Endothelial cell of umbilical vein (primary cell): ENCODE measurements at regions not wholly inside any gene's neighbourhood (a gene's known extent, or its start where the extent isn't known, plus 50 kb on each side); places are given as distances from the start of the nearest gene placed in this dataset.

Source experiments
- BruUV-seq: library from RNA; stranded (reverse); fragments of 400-500 nt; replicated peaks from 2 replicates; lab custom pipeline; 2021; lab: Mats Ljungman, UMichigan
- CTCF ChIA-PET: fragments of 300-600, 350-600 bp; sonication (Branson Sonifier 250); formaldehyde crosslinking; loops from one replicate; lab custom pipeline; 2021; ENCODE audit warnings: antibody characterized with exemption, inconsistent platforms; lab: Charles Lee
- POLR2A ChIA-PET: fragments of 300-600, 350-600 bp; sonication (Branson Sonifier 250); formaldehyde crosslinking; loops from one replicate; lab custom pipeline; 2021; ENCODE audit warnings: antibody characterized with exemption, inconsistent platforms; lab: Charles Lee
- DNase-seq: peaks from one replicate; pipeline ENCODE4 v3.0.0-alpha.2; 2011; ENCODE audit warnings: low read depth, low spot score
- FAIRE-seq: peaks from 2 replicates; lab custom pipeline; 2011; peaks lifted over from hg19 to GRCh38; lab: Jason Lieb, UNC
- H2AFZ ChIP-seq: 2 replicates; pipeline ENCODE4 v1.6.0; 2012; ENCODE audit warnings: low read depth, low read length, control low read depth, inconsistent platforms
- H3K27ac ChIP-seq: 2 replicates; pipeline ENCODE4 v1.5.1; 2011; ENCODE audit warnings: low read depth, mild to moderate bottlenecking, control low read depth, low read length, moderate library complexity; ENCODE audit not compliant: insufficient read depth
- H3K27me3 ChIP-seq, 2 experiments: 2 replicates each; pipeline versions ENCODE4 v1.6.0 to v1.6.1; 2011; ENCODE audit warnings: low read length in 2 of 2, mixed read lengths in 1 of 2; ENCODE audit not compliant: control insufficient read depth in 2 of 2, insufficient read depth in 2 of 2
- H3K36me3 ChIP-seq, 2 experiments: 2 replicates in 1 of 2; 3 replicates in 1 of 2; pipeline ENCODE4 v1.5.1; 2011; ENCODE audit warnings: low read length in 2 of 2, mild to moderate bottlenecking in 1 of 2, moderate library complexity in 1 of 2; ENCODE audit not compliant: control insufficient read depth in 2 of 2, insufficient read depth in 2 of 2; ENCODE audit errors: extremely low read depth in 1 of 2
- H3K4me1 ChIP-seq: 3 replicates; pipeline ENCODE4 v1.5.1; 2011; ENCODE audit warnings: mild to moderate bottlenecking, low read length; ENCODE audit not compliant: control insufficient read depth, insufficient read depth; ENCODE audit errors: extremely low read depth
- H3K4me2 ChIP-seq: 2 replicates; pipeline ENCODE4 v1.6.1; 2011; ENCODE audit warnings: low read length, control low read depth, mixed read lengths; ENCODE audit not compliant: insufficient read depth
- H3K4me3 ChIP-seq, 3 experiments: fragments of 200-600 bp in 1 of 3; sonication (generic), shearing (Covaris generic) in 1 of 3; replicated peaks in 1 of 3; 2 replicates each; pipeline ENCODE4 v1.5.1; 2011 to 2016; ENCODE audit warnings: control low read depth in 3 of 3, low read length in 3 of 3, mild to moderate bottlenecking in 2 of 3, inconsistent platforms in 1 of 3, low read depth in 1 of 3, moderate library complexity in 1 of 3; ENCODE audit not compliant: insufficient read depth in 1 of 3
- H3K79me2 ChIP-seq: 2 replicates; pipeline ENCODE4 v1.6.0; 2012; ENCODE audit warnings: low read length, inconsistent platforms; ENCODE audit not compliant: control insufficient read depth, insufficient read depth
- H3K9ac ChIP-seq: replicated peaks from 2 replicates; pipeline ENCODE3; 2011; ENCODE audit warnings: low read length, control low read depth; ENCODE audit not compliant: insufficient read depth; ENCODE audit errors: extremely low read depth
- H3K9me1 ChIP-seq: replicated peaks from 3 replicates; pipeline ENCODE4 v1.6.0; 2011; ENCODE audit warnings: mild to moderate bottlenecking, low read length; ENCODE audit not compliant: control insufficient read depth, insufficient read depth; ENCODE audit errors: extremely low read depth
- H3K9me3 ChIP-seq: replicated peaks from 2 replicates; pipeline ENCODE4 v1.5.1; 2012; ENCODE audit warnings: low read length, inconsistent platforms; ENCODE audit not compliant: control insufficient read depth, insufficient read depth
- H4K20me1 ChIP-seq: replicated peaks from 2 replicates; pipeline ENCODE3; 2011; ENCODE audit warnings: mild to moderate bottlenecking, low read length; ENCODE audit not compliant: control insufficient read depth, insufficient read depth; ENCODE audit errors: extremely low read depth
- CTCF ChIP-seq, 2 donors: IDR thresholded peaks; 1 replicate in 1 of 2; 2 replicates in 1 of 2; pipeline ENCODE4 v1.5.1; 2011; ENCODE audit warnings: low read length in 2 of 2, mild to moderate bottlenecking in 2 of 2, moderate library complexity in 2 of 2, control low read depth in 1 of 2, inconsistent platforms in 1 of 2, low read depth in 1 of 2; ENCODE audit not compliant: insufficient read depth in 1 of 2; ENCODE audit errors: extremely low read depth in 1 of 2
- EZH2 ChIP-seq: IDR thresholded peaks from 2 replicates; pipeline ENCODE4 v1.6.1; 2012; ENCODE audit warnings: borderline replicate concordance, low read depth, mild to moderate bottlenecking, moderate library complexity, low read length, inconsistent platforms; ENCODE audit not compliant: severe bottlenecking
- FOS ChIP-seq: IDR thresholded peaks from 2 replicates; pipeline ENCODE4 v1.6.1; 2011; ENCODE audit warnings: mild to moderate bottlenecking, low read length, moderate library complexity, borderline replicate concordance; ENCODE audit not compliant: insufficient read depth
- GATA2 ChIP-seq: IDR thresholded peaks from 2 replicates; pipeline ENCODE4 v1.7.0; 2011; ENCODE audit warnings: low read depth, mild to moderate bottlenecking, moderate library complexity, mixed read lengths, low read length; ENCODE audit not compliant: insufficient read length, insufficient read depth
- JUN ChIP-seq: IDR thresholded peaks from 2 replicates; pipeline ENCODE4 v1.6.1; 2011; ENCODE audit warnings: borderline replicate concordance, low read depth; ENCODE audit not compliant: insufficient read length, insufficient read depth
- MAX ChIP-seq: IDR thresholded peaks from 2 replicates; pipeline ENCODE4 v1.6.1; 2011; ENCODE audit not compliant: insufficient read depth, insufficient read length
- MYC ChIP-seq: IDR thresholded peaks from one replicate; pipeline ENCODE4 v1.6.1; 2011; ENCODE audit warnings: mild to moderate bottlenecking, low read depth, low read length
- POLR2A ChIP-seq: IDR thresholded peaks from 2 replicates; pipeline ENCODE4 v1.6.1; 2012; ENCODE audit warnings: low read depth, mild to moderate bottlenecking, control low read depth, low read length
- POLR2AphosphoS5 ChIP-seq: IDR thresholded peaks from 2 replicates; pipeline ENCODE4 v1.6.1; 2012; ENCODE audit warnings: low read depth, mild to moderate bottlenecking, control low read depth, low read length, moderate library complexity; ENCODE audit not compliant: insufficient read depth
- dilution Hi-C: fragments of 300-500 bp; cut with MboI; formaldehyde crosslinking; loops from one replicate; pipeline ENCODE4 v1.15.0; 2019; ENCODE audit warnings: low sequenced_read_pairs; ENCODE audit not compliant: extremely low pct_ligation_motif_present
- intact Hi-C: fragments of 100-400 bp; cut with micrococcal nuclease; formaldehyde crosslinking; loops from one replicate; pipeline ENCODE4 v1.10.0; 2022

GRCh38 chr10:75291805-75292204 lies 56.0 kb upstream of the COMTD1 start:
- H3K9me1 ChIP-seq: no peaks in the 10 kb centered on the region

More at GRCh38 chr10:75291805-75292204, 56.0 kb upstream of the COMTD1 start:
- FAIRE-seq (no peak), DNase-seq (no peak)
- Histone ChIP-seq H3K4me3 (no peak overlapping the region), H3K79me2 (no peaks in the 10 kb centered on the region), H3K9ac (no peak overlapping the region), H3K4me2 (no peak overlapping the region), H3K9me3 (no peaks in the 10 kb centered on the region), H3K36me3 (no peaks in the 10 kb centered on the region), H2AFZ (no peak overlapping the region), H3K27ac (no peak overlapping the region), H3K27me3 (peaks cover 0 to 2% of the 10 kb centered on the region in 2 experiments), H4K20me1 (no peaks in the 10 kb centered on the region), H3K4me1 (peaks cover 13% of the 10 kb centered on the region)
- CTCF ChIA-PET: no interaction called here
- intact Hi-C loops (no loop called here), dilution Hi-C loops (no loop called here)
- no TSS peak for BruUV-seq
- TF ChIP-seq CTCF (IDR thresholded peaks at IDR 0.05; ENCODE audit: extremely low read depth in 1 of 2, insufficient read depth in 1 of 2, low read depth in 1 of 2, low read length in 2 of 2) (no peak), JUN (no peak), GATA2 (no peak), MYC (no peak), EZH2 (no peak), FOS (no peak), POLR2AphosphoS5 (no peak), POLR2A (no peak), MAX (no peak)
- POLR2A ChIA-PET: no interaction called here
